Prostate gland (tissue), 2 donors: ENCODE measurements at regions not wholly inside any gene's neighbourhood (a gene's known extent, or its start where the extent isn't known, plus 50 kb on each side); places are given as distances from the start of the nearest gene placed in this dataset.

ENCODE experiments used
- DNase-seq: peaks from one replicate; pipeline ENCODE4 v3.0.0-alpha.2; 2019; ENCODE audit warnings: low spot score
- H3K27ac ChIP-seq, 2 donors: fragments of 200-600 bp; sonication (generic); 2 replicates each; pipeline ENCODE4 v1.5.1; 2017 to 2019
- H3K27me3 ChIP-seq: fragments of 200-600 bp; sonication (generic); replicated peaks from 2 replicates; pipeline ENCODE4 v1.5.1; 2019; ENCODE audit not compliant: insufficient read depth
- H3K36me3 ChIP-seq, 2 donors: fragments of 200-600 bp; sonication (generic); 1 replicate in 1 of 2; 2 replicates in 1 of 2; pipeline versions ENCODE4 v1.5.1 to v1.8.1; 2017 to 2019
- H3K4me1 ChIP-seq: fragments of 200-600 bp; sonication (generic); replicated peaks from 2 replicates; pipeline ENCODE4 v1.5.1; 2019
- H3K4me3 ChIP-seq, 2 donors: fragments of 200-600 bp; sonication (generic); 2 replicates each; pipeline ENCODE4 v1.5.1; 2017 to 2019
- H3K9me3 ChIP-seq: fragments of 200-600 bp; sonication (generic); 2 replicates; pipeline ENCODE4 v1.5.1; 2017
- CTCF ChIP-seq, 4 experiments: fragments of 200-600 bp in 2 of 4; fragments of 450-650 bp in 2 of 4; sonication (generic) in 2 of 4; IDR thresholded peaks; 1 replicate in 3 of 4; 2 replicates in 1 of 4; pipeline ENCODE4 v1.5.1; 2016 to 2019; ENCODE audit warnings: antibody characterized with exemption in 4 of 4, mild to moderate bottlenecking in 2 of 4, moderate library complexity in 2 of 4
- POLR2A ChIP-seq: fragments of 450-650 bp; IDR thresholded peaks from one replicate; pipeline ENCODE4 v1.6.1; 2016; ENCODE audit warnings: antibody characterized with exemption, mild to moderate bottlenecking
- POLR2AphosphoS5 ChIP-seq: sonication (generic); formaldehyde crosslinking; IDR thresholded peaks from one replicate; pipeline ENCODE4 v1.6.1; 2017; ENCODE audit warnings: antibody characterized with exemption
- WGBS: methylation state at CpG from one replicate; pipeline ENCODE4 v1.1.5; 2018; 5-methylcytosine and 5-hydroxymethylcytosine counted together
- intact Hi-C: fragments of 100-400 bp; cut with DNase I; formaldehyde crosslinking; loops from one replicate; pipeline ENCODE4 v1.14.2; 2022

- TF ChIP-seq CTCF (IDR thresholded peaks at IDR 0.05) (no peak), POLR2A (no peak), POLR2AphosphoS5 (no peak)
- Histone ChIP-seq H3K9me3 (no peaks in the 10 kb centered on the region), H3K27ac (no peak overlapping the region), H3K36me3 (no peaks in the 10 kb centered on the region), H3K27me3 (no peaks in the 10 kb centered on the region), H3K4me3 (no peak overlapping the region), H3K4me1 (peaks cover 9% of the 10 kb centered on the region)
- no peak for DNase-seq
- intact Hi-C loops = no loop called here
- WGBS = 70% methylated on average over 9 of the region's 9 CpGs
These were observed 136.2 kb upstream of the CTBP2 start for GRCh38 chr10:125296598-125296997.

- H3K27me3 ChIP-seq = no peaks in the 10 kb centered on the region
- TF ChIP-seq POLR2AphosphoS5 (peak; percentile 22), CTCF (IDR thresholded peaks at IDR 0.05) (no peak)
These were observed 133.7 kb upstream of the CTBP2 start for GRCh38 chr10:125294109-125294508.

GRCh38 chr10:125291836-125292235 is 131.5 kb upstream of the CTBP2 start:
- 75% methylated on average over 9 of the region's 9 CpGs for WGBS
- Histone ChIP-seq H3K4me1 (peaks cover 9% of the 10 kb centered on the region), H3K27me3 (no peaks in the 10 kb centered on the region)

More at GRCh38 chr10:125294109-125294508, 133.7 kb upstream of the CTBP2 start:
- no peak overlapping the region for H3K27ac ChIP-seq
- no peak overlapping the region for H3K4me3 ChIP-seq
- no peaks in the 10 kb centered on the region for H3K36me3 ChIP-seq
- peaks cover 9% of the 10 kb centered on the region for H3K4me1 ChIP-seq
- no peak for DNase-seq
- intact Hi-C loops = no loop called here
- H3K9me3 ChIP-seq = no peaks in the 10 kb centered on the region
- WGBS = 68% methylated on average over 2 of the region's 2 CpGs

DNA sequence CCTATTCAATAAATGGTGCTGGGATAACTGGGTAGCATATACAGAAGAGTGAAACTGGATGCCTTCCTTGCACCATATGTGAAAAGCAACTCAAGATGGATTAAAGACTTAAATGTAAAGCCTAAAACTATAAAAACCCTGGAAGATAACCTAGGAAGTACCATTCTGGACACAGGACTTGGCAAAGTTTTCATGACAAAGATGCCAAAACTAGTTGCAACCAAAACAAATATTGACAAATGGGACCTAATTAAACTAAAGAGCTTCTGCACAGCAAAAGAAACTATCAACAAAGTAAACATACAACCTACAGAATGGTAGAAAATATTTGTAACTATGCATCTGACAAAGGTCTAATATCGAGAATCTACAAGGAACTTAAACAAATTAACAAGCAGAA is 129.1 kb upstream of the CTBP2 start:
- no peak for DNase-seq
- H3K36me3 ChIP-seq = no peaks in the 10 kb centered on the region
- WGBS = 33% methylated on average over 1 of the region's 1 CpG
- no peak overlapping the region for H3K27ac ChIP-seq
- no peaks in the 10 kb centered on the region for H3K27me3 ChIP-seq
- peaks cover 6% of the 10 kb centered on the region for H3K4me1 ChIP-seq
- intact Hi-C loops = no loop called here
- no peak overlapping the region for H3K4me3 ChIP-seq
- H3K9me3 ChIP-seq = no peaks in the 10 kb centered on the region
- no peak for TF ChIP-seq POLR2AphosphoS5
- TF ChIP-seq CTCF (IDR thresholded peaks at IDR 0.05) = no peak
- no peak for TF ChIP-seq POLR2A

More at GRCh38 chr10:125291836-125292235, 131.5 kb upstream of the CTBP2 start:
- H3K4me3 ChIP-seq = no peak overlapping the region
- H3K36me3 ChIP-seq = no peaks in the 10 kb centered on the region
- H3K9me3 ChIP-seq = no peaks in the 10 kb centered on the region
- TF ChIP-seq POLR2A (no peak), POLR2AphosphoS5 (no peak), CTCF (IDR thresholded peaks at IDR 0.05) (no peak)
- intact Hi-C loops = no loop called here
- no peak overlapping the region for H3K27ac ChIP-seq
- no peak for DNase-seq

DNA sequence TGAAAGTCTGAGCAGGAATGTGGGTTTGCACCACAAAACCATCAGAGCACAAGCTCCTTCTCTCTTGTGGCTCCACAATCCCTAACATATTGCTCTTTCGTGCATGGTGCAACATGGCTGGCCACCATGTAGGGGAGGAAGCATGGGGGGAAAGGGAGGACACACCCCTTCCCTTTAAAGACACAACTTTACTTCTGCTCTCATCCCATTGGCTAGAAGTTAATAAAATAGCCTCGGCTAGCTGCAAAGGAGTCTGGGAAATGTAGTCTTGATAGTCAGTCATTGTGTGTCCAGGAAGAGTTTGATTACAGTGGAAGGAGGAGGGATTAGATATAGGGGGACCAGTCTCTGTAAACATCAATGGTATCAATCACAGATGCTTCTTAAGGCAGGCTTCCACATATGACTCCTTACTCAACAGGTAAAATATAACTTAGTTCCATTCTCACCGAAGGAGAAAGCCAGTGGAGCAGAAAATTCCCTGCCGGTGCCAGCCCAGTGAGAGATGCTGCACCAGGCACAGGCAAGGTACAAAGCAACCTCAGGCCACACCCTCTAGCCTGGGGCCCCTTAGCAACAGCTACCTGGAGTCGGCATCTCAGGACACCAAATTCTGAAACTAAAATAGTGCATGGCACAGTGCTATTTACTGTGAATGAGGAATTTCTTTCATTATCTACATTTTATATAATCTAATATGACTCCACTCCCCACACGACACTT is 124.7 kb upstream of the CTBP2 start:
- no peak for TF ChIP-seq CTCF (IDR thresholded peaks at IDR 0.05)
- no peak for TF ChIP-seq POLR2A
- WGBS = 58% methylated on average over 6 of the region's 6 CpGs
- H3K36me3 ChIP-seq = no peaks in the 10 kb centered on the region
- no peaks in the 10 kb centered on the region for H3K9me3 ChIP-seq
- H3K27ac ChIP-seq = no peak overlapping the region
- DNase-seq = no peak
- no peak overlapping the region for H3K4me3 ChIP-seq
- H3K27me3 ChIP-seq = no peaks in the 10 kb centered on the region
- intact Hi-C loops = no loop called here
- no peaks in the 10 kb centered on the region for H3K4me1 ChIP-seq
